RCC 7860 (cell line): ENCODE measurements at regions not wholly inside any gene's neighbourhood (a gene's known extent, or its start where the extent isn't known, plus 50 kb on each side); places are given as distances from the start of the nearest gene placed in this dataset.
"Not testable (repeated sequence)": the region's sequence is repeated elsewhere in the genome, so short reads cannot be mapped to it uniquely, and the experiment has no call there.

Experiments used
- DNase-seq: peaks from one replicate; pipeline ENCODE4 v3.0.0-alpha.2; 2015; ENCODE audit warnings: low spot score
- FAIRE-seq: peaks from 2 replicates; lab custom pipeline; 2012; peaks lifted over from hg19 to GRCh38; lab: Jason Lieb, UNC

GRCh38 chr7:106354822-106355221 lies 70.0 kb upstream of the NAMPT start:
- no peak for FAIRE-seq
- no peak for DNase-seq

- DNase-seq (no peak), FAIRE-seq (no peak)
These were observed 69.2 kb upstream of the NAMPT start for GRCh38 chr7:106353944-106354343.

DNA sequence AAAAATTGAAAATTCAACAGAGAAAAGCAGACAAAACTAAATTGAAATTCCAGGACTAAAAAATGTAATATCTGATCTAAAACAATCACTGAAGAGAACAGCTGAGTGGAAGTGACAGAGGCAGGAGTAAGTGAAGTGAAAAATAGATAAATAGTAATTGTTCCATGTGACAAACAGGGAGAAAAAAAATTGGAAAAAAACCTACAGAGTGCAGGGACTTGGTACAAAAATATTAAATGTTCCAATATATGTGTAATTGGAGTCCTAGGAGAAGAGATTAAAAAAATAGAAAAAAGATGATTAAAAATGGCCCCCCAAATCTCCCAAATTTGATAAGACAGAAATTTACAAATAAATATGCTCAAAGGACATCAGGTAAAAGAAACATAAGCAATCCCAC lies 63.4 kb upstream of the NAMPT start:
- FAIRE-seq = no peak

DNA sequence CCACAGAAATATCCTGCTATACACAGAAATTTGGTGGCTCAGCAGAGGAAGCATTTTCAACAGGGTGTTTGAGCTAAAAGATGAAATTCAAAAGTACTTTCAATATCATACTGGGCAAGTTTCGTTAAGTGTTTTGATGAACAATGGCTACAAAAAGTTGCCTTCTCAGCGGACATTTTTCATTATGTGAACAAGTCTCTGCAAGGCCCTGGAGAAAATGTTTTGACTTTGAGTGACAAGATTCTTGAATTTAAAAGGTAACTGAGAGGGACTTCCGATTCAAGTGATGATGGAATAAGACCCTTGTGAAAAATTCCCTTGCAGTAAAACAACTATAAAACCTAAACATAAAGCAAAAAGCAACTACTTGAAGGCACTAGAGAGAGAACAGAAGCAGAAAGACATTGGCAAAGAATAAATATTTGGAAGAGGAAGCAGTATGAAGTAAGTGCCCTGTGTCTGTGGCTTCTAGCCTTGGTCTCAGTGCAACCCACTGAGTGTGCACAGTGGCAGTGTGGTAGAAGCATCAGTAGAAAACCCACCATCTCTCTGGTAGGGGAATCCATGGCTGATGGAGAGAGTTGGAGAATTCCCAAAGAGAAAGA lies 62.5 kb upstream of the NAMPT start:
- DNase-seq (no peak), FAIRE-seq (no peak)

More for the DNA sequence above, 63.4 kb upstream of the NAMPT start:
- no peak for DNase-seq

- DNase-seq = peak; percentile 85
- peak; percentile 92 for FAIRE-seq
These were observed 62.0 kb upstream of the NAMPT start for GRCh38 chr7:106346678-106347217.

DNA sequence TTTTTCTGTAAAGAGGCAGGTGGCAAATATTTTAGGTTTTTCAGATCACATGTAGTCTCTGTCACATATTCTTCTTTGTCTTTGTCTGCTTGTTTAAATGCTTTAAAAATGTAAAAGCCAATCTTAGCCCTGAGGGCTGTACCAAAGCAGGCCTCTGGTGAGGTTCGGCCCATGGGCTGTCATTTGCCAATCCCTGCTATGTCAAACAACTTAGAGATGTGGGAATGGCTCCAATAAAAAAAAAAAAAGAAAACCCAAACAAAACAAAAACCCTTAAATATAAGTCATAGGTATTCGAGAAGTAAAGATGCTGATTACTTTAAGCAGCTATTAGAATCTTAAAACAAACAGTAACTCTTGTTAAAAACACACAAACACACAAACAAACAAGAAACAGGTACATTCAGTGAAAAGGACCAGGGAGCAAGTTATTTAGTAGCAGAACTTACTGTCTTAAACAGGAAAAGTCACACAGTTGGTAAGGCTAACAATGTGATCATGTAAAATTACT lies 61.4 kb upstream of the NAMPT start:
- FAIRE-seq (no peak), DNase-seq (no peak)

DNA sequence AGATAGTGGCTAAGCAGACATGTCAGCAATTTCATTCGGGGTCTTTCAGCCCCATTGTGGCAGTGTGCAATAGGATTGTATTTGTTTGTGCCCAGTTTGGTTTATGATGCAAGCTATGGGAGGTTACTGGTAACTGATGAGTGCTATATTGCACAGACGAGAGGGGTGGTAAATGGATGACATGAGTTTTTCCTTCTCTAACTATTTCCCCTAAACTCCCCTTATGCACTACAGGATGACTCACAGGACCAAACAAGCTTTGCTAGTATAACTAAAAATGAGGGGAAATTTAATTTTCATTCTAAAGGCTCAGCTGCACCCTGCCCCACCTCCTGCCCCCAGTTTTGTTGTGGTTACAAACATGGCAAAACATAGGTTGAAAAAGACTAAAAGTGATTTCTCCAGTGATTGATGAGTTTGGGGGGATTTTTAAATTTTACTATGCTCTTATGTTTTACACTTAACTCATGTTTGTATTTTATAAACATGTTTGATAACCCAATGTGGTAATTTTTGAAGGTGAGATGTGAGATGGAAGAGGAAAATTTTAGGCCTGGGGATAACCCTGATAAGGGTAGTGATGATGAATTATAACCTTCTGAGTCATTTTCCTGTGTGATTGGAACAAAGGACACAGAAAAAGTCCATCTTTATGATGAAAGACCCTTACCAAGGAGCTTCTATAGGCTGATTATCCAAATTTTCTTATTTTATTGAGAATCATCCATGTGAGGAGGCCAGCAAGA lies 60.8 kb upstream of the NAMPT start:
- peak; percentile 52 for FAIRE-seq

GRCh38 chr7:106344861-106345260 lies 60.1 kb upstream of the NAMPT start:
- FAIRE-seq (no peak), DNase-seq (no peak)

More for the DNA sequence above, 60.8 kb upstream of the NAMPT start:
- DNase-seq = peak; percentile 42

DNA sequence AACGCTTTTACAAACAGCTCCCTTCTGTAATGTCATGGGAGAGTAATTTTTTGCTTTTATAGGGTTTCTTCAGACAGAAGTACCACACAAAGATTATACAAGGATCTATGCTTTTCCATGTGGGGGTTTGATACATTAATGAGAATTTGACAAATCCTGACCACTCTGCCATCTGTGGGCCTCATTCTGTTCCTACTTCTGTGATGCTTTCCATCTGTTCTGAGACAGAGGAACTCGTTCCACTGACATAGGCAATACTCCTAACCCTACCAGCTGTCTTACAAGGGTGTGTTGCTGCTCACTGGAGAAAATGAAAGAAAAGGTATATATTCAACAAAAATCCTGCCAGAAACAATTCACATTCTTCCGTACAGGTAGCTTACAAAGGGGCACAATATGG lies 59.4 kb upstream of the NAMPT start:
- no peak for DNase-seq

GRCh38 chr7:106342049-106342448 lies 57.3 kb upstream of the NAMPT start:
- FAIRE-seq, DNase-seq: not testable (repeated sequence)

More for the DNA sequence above, 59.4 kb upstream of the NAMPT start:
- FAIRE-seq = no peak

DNA sequence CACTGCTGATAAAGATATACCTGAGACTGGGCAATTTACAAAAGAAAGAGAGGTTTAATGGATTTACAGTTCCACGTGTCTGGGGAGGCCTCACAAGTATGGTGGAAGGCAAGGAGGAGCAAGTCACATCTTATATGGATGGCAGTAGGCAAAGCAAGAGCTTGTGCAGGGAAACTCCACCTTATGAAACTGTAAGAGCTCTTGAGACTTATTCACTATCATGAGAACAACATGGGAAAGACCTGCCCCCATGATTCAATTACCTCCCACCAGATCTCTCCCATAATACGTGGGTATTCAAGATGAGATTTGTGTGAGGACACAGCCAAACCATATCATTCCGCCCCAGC lies 55.4 kb upstream of the NAMPT start:
- DNase-seq, FAIRE-seq: not testable (repeated sequence)

GRCh38 chr7:106339513-106340246 lies 54.9 kb upstream of the NAMPT start:
- no peak for DNase-seq
- FAIRE-seq = no peak

GRCh38 chr7:106337754-106338153 lies 53.0 kb upstream of the NAMPT start:
- no peak for DNase-seq
- no peak for FAIRE-seq

GRCh38 chr7:106335814-106336213 lies 51.0 kb upstream of the NAMPT start:
- DNase-seq (no peak), FAIRE-seq (no peak)
